GM19463 (cell line): ENCODE measurements at regions not wholly inside any gene's neighbourhood (a gene's known extent, or its start where the extent isn't known, plus 50 kb on each side); places are given as distances from the start of the nearest gene placed in this dataset.
"Not testable (repeated sequence)": the region's sequence is repeated elsewhere in the genome, so short reads cannot be mapped to it uniquely, and the experiment has no call there.

Experiments used
- ATAC-seq: cut with Tn5 transposase; IDR thresholded peaks from one replicate; pipeline ENCODE4 v1.9.1; 2021; ENCODE audit warnings: mild to moderate bottlenecking, moderate library complexity; ENCODE audit not compliant: unreplicated experiment

DNA sequence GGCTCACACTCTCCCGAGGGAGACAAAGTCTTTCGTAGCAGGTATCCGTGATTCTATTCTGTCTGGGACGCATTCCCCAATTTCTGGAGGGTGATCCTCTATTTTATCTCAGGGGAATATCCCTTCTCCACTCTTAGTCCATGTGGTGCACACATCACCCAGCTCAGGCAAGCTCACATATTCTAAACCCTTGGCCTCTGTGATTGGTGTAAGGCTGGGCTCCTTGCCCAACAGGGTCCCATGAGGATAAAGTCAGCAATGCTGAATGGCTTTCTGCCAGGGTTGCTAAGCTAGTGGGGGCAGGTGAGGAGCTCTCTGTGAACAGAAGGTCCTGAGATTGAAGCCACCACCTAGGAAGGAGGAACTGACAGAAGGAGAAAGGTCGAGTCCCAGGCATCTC, 137.2 kb downstream of the CDH26 start:
- ATAC-seq, result no peak

GRCh38 chr20:60096166-60096565, 137.9 kb downstream of the CDH26 start:
- no peak for ATAC-seq

GRCh38 chr20:60097285-60097684, 139.1 kb downstream of the CDH26 start:
- ATAC-seq, result no peak

DNA sequence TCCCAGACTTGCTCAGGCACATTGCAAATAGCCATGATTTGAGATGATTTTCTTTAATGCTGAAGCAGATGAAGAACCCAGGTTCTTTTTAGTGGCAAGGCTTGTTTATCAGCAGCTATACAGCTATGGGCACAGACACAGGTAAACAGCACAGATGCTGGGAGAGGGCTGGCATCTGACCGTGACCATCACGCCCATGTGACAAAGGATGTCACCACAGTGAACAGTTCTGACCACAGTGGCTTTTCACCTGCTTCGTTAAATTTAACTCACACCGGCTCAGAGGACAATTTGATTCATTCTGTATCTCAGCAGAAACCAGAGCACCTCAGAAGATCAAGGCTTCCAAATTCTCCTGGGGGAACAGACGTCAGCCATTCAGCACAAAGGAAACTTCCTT, 142.6 kb downstream of the CDH26 start:
- ATAC-seq, result no peak

DNA sequence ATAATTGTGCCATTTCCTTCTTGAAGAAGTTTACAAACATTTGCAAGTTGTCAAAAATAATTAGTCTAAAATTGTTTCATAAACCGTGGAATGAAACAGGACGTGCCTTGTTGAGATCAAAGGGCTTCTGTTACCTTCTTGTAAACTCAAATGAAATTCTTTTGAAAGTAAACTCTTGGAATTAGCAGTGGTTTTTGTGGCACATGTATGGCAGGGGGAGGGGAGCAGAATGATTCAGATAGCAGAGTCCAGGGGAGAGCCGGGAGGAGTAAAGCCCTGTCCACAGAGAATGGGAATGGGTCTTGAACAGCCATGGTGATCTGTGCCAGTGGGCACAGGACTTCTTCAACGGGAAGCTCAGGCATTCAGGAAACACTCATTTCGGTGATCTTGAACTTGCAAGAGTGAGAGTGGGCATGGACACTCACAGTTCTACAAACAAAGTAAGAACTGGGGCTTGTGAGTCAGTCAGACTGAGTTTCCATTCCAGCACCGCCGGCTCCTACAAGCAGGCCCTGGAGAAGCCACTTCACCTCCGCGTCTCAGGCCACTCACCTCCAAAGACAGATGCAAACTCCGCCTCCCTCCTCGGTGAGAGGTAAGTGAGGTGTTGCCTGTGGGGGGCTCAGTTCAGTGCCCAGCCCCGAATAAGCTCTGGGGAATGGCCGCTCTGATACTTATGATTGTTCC, 143.1 kb downstream of the CDH26 start:
- no peak for ATAC-seq

GRCh38 chr20:60101891-60102281, 143.7 kb downstream of the CDH26 start:
- ATAC-seq, result no peak

- ATAC-seq, result no peak
Measured at GRCh38 chr20:60102665-60103210, 144.5 kb downstream of the CDH26 start.

DNA sequence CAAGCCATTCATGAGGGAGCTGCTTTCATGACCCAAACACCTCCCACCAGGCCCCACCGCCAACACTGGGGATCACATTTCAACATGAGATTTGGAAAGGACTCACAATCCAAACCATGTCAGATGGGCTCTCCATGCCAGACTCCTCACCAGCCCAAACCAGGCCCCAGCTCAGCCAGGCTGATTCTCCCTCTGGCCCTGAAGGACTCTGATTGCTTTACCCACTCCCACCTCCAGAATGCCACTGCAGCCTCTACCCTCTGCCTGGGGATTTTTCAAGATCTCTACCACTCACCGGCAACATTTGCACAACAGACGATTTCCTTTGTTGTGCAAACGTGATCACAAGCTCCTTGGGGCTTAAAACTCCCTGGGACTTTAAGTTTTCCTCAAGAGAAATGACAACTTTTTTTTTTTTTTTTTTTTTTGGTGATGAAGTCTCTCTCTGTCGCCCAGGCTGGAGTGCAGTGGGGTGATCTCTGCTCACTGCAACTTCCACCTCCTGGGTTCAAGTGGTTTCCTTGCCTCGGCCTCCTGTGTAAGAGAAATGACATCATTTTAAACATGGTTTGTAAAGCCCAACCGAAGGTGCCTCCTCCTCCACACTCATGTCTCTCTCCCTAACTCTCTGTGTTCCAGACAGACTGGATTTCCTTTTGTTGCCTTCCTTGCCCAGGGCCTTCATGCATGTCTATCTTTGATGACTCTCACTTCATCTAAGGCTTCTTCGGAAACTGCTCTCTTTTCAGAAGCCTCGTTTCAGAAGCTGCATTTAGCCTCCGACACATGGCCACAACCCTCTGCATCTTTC, 147.0 kb downstream of the CDH26 start:
- ATAC-seq, result no peak

- ATAC-seq, result not testable (repeated sequence)
Measured at GRCh38 chr20:60106186-60106585, 148.0 kb downstream of the CDH26 start.

- no peak for ATAC-seq
Measured at GRCh38 chr20:60107621-60108390, 149.6 kb downstream of the CDH26 start.

GRCh38 chr20:60108397-60108796, 150.2 kb downstream of the CDH26 start:
- ATAC-seq, result no peak

GRCh38 chr20:60113024-60113724, 155.0 kb downstream of the CDH26 start:
- no peak for ATAC-seq

- no peak for ATAC-seq
Measured at GRCh38 chr20:60113771-60114170, 155.5 kb downstream of the CDH26 start.

- no peak for ATAC-seq
Measured at GRCh38 chr20:60115451-60115850, 157.2 kb downstream of the CDH26 start.

DNA sequence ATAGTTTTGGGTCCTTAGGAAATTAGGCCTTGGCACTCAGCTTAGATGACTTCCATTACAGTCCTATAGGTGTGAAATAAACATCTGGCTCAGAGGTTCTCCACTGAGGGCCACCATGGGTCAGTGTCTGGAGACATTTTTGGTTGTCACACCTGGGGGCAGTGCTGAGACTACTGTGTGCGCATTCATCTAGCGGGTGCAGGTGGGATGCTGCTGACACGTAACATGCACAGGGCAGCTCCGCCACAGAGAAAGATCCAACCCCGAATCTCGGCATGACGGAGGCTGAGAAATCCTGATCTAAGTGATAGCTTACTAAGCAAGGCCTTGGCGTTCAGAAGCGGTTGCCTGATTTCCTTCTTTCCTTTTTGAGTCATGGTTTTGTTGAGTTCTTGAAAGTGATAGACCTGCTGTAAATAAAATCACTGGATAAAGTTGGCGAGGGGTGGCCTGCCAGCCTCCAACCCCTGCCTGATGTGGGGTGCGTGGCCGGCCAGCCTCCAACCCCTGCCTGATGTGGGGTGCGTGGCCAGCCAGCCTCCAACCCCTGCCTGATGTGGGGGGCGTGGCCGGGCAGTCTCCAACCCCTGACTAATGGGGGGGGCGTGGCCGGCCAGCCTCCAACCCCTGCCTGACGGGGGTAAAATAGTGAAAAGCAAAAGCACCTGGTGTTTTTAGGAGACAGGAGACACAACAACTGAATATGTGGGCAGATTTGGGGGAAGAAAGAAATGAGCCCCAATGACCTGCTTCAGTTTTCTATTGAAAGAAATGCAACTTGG, 158.1 kb downstream of the CDH26 start:
- peak; percentile 42 for ATAC-seq

GRCh38 chr20:60117065-60117464, 158.8 kb downstream of the CDH26 start:
- ATAC-seq, result no peak

GRCh38 chr20:60121903-60122302, 163.7 kb downstream of the CDH26 start:
- no peak for ATAC-seq

- ATAC-seq, result no peak
Measured at GRCh38 chr20:60122671-60123070, 164.4 kb downstream of the CDH26 start.

DNA sequence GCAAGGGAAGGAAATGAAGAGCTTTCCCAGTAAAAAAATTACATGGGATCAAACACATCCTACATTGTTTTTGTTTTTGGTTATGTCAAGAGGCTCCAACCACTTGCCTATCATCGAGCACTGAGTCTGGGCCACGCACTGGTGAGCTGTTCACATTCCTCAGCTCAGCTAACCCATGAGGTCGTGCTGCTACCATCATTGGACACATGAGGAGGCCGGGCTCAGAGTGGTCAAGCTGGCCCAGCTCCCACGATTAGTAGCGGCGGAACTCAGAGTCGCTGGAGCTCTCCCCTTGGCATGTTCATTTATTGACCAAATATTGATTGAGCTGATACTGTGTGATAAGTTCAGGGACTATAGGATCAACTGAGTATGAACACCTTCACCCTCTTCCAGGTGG, 164.9 kb downstream of the CDH26 start:
- ATAC-seq, result no peak

DNA sequence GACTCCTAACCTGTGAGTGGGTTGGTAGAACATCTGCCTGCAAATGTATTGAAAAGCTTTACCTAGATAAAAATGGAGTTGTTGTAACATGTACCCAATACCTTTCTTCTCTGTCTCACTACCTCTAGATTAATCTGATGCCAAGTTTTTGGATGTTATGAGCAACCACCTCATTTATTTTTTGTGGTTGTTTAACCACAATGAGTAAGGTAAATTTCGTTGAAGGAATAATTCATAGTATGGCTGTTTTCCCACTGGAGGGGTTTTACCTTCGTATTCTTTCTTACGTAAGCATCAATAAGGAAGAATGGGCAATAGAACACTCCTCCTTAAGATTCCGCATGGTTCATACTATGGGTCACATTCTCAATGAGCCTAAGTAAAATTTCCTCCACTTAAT, 165.4 kb downstream of the CDH26 start:
- ATAC-seq, result no peak
